SH-SY5Y (cell line): ENCODE measurements at regions not wholly inside any gene's neighbourhood (a gene's known extent, or its start where the extent isn't known, plus 50 kb on each side); places are given as distances from the start of the nearest gene placed in this dataset.

Experiments
- GATA2 ChIP-seq: IDR thresholded peaks from 2 replicates; pipeline ENCODE4 v1.6.1; 2011; ENCODE audit warnings: mild to moderate bottlenecking, low read depth, low read length
- GATA3 ChIP-seq: IDR thresholded peaks from 2 replicates; pipeline ENCODE4 v1.6.1; 2011; ENCODE audit warnings: low read depth, mild to moderate bottlenecking, low read length, moderate library complexity

DNA sequence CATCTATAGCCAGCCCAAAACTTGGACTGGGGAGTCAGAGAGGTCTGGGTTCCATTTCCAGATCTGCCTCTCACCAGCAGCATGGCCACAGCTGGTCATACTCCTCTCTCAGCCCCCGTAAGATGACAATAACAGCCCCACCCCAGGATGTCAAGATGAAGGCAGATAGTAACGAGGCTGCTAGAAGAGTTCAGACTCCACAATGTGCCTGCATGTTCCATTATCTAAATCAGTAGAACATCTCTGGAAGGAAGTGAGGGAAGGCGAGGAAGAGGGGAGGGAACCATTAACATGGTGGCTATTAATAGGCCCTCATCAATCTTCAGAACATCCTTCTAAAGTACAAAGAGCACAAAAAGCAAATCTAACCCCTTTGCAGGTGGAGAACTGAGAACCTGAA lies 98.0 kb upstream of the KCNG1 start:
- TF ChIP-seq GATA3 (no peak), GATA2 (no peak)

DNA sequence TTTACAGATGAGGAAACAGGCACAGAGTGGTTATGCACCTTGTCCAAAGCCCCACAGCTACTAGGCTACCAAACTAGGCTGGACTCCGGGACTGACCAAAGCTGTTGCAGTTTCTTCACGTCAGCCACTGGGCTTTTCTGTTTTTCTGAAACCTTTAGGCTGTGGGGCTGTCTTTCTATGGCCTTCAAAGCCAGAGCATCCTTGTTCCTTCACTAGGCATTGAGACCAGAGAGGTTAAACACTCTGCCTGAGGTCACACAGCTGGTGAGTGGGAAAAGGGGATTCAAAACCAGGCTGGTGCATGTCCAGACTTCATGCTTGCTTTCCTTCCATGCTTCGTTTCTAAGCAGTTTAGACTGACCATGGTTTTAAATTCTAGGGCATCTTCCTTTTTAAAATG lies 97.5 kb upstream of the KCNG1 start:
- TF ChIP-seq GATA3 (no peak), GATA2 (no peak)

DNA sequence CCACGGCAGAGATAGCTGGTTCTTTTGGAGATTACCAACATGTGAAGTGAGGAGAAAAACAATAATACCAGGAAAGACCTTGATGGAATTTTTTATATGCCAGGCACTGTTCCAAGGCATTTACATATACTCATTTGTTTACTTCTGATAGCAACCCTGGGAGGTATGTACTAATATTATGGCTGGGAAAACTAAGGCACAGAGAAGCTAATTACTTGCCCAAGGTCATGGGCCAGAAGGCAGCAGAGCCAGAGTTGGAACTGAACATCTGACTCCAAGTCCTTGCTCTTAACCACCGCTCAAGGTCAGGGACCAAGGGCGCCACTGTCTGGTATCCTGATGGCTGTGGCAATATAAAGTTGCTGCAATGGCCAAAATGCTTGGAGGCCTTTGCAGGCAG lies 97.0 kb upstream of the KCNG1 start:
- TF ChIP-seq GATA2 (no peak), GATA3 (no peak)

DNA sequence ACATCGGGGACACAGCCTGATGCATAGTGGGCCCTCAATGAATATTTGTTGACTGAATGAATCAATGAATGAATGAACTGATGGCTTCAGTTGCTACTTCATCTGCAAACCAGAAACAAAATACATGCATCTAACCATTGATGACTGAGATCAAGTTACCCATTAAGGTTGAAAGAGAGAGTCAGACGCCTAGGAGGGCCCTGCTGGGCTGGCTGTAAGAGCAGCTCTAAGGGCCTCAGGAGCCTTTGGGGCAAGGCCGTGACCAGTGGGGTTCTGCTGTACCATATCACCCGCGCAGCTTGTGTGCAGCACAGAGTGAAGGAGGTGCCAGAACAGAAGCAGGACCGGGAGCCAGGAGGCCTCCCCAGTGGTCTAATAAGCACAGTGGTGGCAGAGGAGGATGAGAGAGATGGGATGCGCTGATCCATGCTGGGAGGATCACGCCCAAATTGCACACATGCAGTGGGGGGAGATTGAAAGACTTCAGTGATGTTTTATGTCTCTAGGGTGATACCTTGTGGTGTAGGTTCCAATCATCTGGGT lies 96.1 kb upstream of the KCNG1 start:
- TF ChIP-seq GATA2 = no peak
- TF ChIP-seq GATA3 = no peak

DNA sequence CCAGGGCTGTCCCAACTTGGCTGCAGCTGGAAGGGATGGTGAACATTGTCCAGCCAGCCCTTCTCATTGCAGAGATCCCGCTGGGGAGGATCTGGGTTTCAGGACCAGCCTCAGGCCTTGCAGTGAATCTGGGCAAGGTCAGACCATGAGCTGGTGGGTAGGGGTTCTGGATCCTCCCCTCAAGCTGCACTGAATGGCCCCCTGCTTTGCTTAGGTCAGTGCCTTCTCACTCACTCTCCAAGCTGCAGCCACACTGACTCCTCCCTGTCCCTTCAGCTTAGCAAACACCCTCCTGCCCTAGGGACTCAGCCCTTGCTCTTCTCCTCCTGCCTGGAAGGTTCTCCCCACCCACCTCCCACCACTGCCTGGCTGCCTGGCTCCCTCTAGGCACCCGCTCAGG lies 95.3 kb upstream of the KCNG1 start:
- TF ChIP-seq GATA3 = no peak
- TF ChIP-seq GATA2 = no peak

DNA sequence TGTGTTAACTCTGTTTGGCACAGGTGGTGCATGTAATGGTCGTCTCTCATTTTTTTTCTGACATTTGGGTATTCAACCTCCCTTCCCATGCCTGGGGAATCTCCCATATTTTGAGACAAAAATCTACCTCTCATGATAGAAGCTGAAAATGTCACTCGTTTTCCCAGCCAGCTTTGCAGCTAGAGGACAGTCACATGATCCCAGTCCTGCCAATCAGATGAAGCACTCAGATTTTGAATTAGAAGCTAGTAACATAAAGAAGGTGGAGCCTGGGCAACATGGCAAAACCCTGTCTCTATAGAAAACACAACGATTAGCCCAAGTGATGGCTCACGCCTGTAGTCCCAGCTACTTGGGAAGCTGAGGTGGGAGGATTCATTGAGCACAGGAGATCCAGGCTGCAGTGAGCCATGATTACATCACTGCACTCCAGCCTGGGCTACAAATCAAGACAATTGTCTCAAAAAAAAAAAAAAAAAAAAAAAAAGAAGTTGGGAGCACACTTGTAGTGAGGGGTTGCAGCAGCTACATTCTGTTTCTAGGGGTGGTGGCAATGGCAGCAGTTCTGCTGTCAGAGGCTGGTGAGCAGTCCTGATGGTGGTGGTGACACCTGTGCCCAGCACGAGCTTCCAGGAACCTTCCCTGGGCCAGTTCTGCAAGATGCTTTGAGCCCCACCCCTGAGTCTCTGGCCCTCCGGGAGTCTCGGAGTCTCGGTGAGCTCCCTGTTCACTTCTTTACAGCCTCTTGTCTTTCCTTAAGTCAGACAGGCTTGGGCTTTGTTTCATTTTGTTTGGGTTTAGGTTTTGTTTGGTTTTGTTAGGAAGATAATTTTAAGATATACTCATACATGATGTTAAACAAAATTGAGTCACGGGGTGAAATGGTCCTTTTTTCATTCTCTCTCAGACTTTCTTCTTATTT lies 94.1 kb upstream of the KCNG1 start:
- TF ChIP-seq GATA2 (no peak), GATA3 (no peak)

DNA sequence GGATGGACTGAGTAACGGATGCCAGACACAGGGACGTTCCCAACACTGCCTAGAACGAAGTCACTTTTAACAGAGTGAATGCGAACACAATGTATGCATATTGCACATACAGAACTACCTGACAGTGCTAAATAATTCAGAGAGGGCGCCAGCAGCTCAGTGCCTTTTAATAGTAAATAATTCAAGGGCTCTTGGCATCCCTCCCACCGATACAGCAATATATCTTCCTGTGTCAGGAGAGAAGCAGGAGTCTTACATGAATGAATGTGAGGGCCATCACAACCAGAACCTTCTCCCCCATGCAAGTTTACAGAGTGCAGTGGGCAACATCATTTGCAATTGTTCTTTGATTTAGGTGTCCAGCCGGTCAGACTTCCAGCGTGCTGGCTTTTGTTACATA lies 88.4 kb upstream of the KCNG1 start:
- TF ChIP-seq GATA3 = no peak
- no peak for TF ChIP-seq GATA2

DNA sequence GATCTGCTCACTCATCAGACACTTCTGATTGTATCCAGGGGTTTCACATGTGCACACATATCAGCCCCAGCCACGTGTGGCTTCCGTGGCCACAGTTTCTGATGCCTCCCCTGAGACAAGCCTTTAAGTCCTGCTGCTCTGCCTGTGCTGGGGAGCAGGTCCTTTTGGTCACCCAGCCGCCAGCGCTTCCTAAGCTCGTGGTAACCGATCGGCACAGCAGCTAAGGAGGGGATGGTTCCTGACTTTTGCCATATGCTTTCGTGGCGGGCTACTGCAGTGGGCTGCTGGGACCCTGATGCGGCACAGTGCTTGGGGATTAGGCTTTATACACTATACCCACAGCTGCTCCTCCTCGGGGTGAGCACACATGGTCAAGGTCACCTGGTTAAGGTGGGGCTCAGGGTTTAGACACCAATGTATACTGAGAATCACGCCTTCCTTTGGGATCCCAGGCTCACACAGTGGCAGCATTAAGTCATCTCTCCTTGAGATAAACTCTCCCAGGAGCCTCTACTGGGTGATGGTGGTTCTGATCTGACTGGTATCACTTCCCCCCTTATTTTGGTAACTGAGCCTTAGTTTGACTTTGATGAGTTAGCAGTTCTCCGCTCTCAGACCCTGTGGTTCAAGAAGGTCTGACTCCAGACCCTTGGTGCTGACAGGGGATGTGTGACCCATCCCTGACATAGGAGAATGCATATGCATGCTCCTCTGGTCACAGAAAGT lies 85.9 kb upstream of the KCNG1 start:
- TF ChIP-seq GATA2 (no peak), GATA3 (no peak)

DNA sequence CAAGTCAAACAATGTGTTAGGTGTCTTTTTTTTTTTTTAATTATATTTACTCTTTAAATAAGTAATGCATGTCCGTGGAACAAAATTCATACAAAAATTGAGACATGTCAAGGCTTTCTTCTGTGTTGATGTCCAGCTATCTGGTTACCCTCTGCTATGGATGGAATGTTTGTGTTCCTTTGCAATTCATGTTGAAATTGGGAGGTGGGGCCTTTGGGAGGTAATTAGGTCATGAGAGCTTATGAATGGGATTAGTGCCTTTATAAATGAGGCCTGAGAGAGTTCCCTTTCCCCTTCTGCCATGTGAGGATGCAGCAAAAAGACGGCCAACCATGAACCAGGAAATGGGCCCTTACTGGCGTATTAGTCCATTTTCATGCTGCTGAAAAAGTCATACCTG lies 83.1 kb upstream of the KCNG1 start:
- TF ChIP-seq GATA2 = no peak
- TF ChIP-seq GATA3 = no peak

DNA sequence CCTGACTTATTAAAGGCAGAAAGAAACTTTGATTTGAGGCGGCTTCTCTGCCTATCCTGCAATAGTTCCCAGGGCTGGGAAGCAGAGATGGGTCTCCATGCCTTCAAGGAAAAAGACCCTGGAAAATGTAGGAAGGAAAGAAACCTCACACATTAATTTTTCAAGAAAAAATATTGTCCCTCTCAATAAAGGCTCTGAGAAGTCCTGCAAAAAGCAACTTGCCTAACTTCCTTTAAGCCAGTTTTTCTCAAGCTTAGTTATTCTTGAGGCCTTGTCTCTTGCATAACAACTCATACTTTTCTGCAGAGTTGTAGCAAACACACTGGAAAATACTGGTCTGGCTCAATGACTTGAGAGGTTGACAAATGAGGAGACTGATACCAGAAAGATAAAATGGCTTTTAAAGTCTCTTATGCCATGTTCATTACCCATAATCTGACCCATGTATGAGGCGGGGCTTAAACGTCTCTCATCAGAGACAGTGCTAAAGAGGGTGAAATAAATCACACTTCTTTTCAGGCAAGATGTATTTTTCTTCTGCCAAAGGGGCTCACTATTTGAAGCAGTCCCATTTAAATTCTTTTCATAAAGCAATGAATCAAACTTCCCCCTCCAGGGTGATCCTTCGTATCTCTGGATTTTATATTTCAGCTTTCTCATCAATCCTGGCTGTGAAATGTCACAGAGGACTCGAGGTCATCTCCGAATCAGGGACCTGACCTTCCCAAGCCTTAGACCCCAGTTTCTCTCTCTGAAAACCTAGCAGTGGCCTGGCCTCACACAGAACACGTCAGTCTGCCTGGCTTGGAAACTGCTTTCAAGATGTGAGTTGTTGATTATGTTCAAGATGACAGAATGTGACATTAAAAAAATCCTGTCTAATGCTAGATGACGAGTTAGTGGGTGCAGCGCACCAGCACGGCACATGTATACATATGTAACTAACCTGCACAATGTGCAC lies 82.3 kb upstream of the KCNG1 start:
- TF ChIP-seq GATA3 (no peak), GATA2 (no peak)

DNA sequence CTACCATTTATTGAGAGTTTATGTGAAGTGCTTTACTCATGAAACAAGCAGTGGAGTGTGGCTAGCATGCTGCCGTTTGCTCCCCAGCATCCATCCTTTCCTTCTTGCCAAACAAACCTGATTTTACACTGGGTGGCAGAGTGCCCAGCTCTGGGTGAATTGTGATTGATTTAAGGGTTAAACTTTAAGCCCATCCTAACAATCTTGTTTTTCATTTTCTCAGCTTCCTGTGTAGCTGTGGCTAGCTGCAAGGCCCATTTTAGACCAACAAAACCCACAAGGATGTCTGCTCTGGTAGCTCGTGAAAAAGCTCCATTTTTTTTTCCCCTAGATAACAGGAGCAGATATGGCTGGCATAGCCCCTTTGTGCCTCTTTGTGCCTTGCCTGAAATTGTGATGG lies 77.7 kb upstream of the KCNG1 start:
- TF ChIP-seq GATA2 = no peak
- TF ChIP-seq GATA3 = no peak

DNA sequence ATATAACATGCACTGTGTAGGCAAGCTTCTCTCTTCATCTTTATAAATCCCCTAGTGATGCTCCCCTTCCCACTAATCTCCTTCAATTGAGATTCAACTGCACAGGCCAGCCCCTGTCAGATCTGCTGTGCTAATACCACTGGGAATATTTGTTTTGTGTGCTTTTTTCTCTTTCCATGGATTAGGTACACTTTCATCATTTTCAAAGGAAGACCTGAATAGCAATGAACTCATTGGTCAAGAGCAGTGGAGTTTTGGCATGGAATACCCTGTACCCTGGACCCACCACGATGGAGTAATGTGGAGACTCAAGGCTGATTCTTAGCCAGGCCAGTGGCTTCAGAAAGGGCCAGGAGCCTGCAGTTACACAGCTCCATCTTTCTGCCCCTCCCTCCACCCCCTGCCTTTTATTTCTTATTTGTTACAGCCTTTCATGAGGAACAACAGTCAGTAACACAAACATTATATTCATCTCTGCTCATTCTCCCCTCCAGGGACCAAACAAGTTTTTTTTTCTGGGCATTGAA lies 75.4 kb upstream of the KCNG1 start:
- TF ChIP-seq GATA3 = no peak
- TF ChIP-seq GATA2 = no peak

DNA sequence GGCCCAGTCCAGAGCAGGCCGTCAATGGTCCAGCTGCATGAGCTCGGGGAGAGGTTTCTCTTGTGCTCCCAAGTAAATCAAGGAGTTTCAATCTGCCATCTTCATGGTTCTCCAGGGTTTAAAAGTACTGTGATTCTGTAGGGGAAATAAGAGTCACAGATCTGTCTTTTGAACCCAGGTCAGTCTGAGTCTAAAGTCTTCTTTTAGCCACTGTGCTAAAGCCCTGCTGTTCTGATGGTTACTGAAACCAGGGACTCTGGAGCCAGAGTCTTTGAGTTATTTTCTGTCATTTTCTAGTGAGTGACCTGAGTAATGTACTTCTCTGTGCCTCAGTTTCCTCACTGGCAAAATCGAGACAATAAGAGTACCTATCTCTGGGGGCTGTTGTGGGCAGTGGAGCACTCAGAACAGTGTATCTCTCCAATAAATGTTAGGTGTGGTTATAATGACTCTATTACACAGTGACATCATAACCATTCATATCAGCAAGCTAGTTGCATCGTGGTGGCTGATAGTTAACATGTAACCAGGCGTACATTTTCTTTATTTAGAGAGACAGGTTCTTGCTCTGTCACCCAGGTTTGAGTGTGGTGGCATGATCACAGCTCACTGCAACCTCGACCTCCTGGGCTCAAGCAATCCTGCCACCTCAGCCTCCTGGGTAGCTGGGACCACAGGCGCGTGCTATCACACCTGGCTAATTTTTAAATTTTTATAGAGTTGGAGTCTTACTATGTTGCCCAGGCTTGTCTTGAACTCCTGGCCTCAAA lies 74.6 kb upstream of the KCNG1 start:
- no peak for TF ChIP-seq GATA2
- TF ChIP-seq GATA3 = no peak
